Keratinocyte (primary cell): ENCODE measurements at regions not wholly inside any gene's neighbourhood (a gene's known extent, or its start where the extent isn't known, plus 50 kb on each side); places are given as distances from the start of the nearest gene placed in this dataset.

Experiments used
- DNase-seq: peaks from one replicate; pipeline ENCODE4 v3.0.0-alpha.2; 2011; ENCODE audit warnings: low read depth, missing footprints, low spot score
- FAIRE-seq: peaks from 2 replicates; lab custom pipeline; 2011; peaks lifted over from hg19 to GRCh38; lab: Jason Lieb, UNC
- H2AFZ ChIP-seq: 2 replicates; pipeline ENCODE4 v1.6.0; 2012; ENCODE audit warnings: low read length, control low read depth, inconsistent platforms; ENCODE audit not compliant: control insufficient read depth
- H3K27ac ChIP-seq: 2 replicates; pipeline ENCODE4 v1.5.1; 2011; ENCODE audit warnings: low read length; ENCODE audit not compliant: control insufficient read depth, insufficient read depth
- H3K27me3 ChIP-seq: 3 replicates; pipeline ENCODE4 v1.6.0; 2011; ENCODE audit warnings: low read length; ENCODE audit not compliant: control insufficient read depth, insufficient read depth; ENCODE audit errors: extremely low read depth
- H3K36me3 ChIP-seq, 2 experiments: 2 replicates in 1 of 2; 3 replicates in 1 of 2; pipeline ENCODE4 v1.5.1; 2011; ENCODE audit warnings: low read length in 2 of 2, mild to moderate bottlenecking in 1 of 2; ENCODE audit not compliant: control insufficient read depth in 2 of 2, insufficient read depth in 2 of 2; ENCODE audit errors: extremely low read depth in 1 of 2
- H3K4me1 ChIP-seq: 3 replicates; pipeline ENCODE4 v1.5.1; 2011; ENCODE audit warnings: low read length; ENCODE audit not compliant: control insufficient read depth, insufficient read depth; ENCODE audit errors: extremely low read depth
- H3K4me2 ChIP-seq: 3 replicates; pipeline ENCODE4 v1.6.0; 2011; ENCODE audit warnings: low read depth, low read length; ENCODE audit not compliant: control insufficient read depth, insufficient read depth; ENCODE audit errors: extremely low read depth
- H3K4me3 ChIP-seq, 3 experiments: fragments of 200-600 bp in 1 of 3; sonication (generic) in 1 of 3; 2 replicates in 2 of 3; 3 replicates in 1 of 3; pipeline ENCODE4 v1.5.1; 2011 to 2016; ENCODE audit warnings: low read length in 3 of 3, mild to moderate bottlenecking in 3 of 3, control low read depth in 2 of 3, inconsistent platforms in 1 of 3, low read depth in 1 of 3, mixed read lengths in 1 of 3, mixed run types in 1 of 3, moderate library complexity in 1 of 3; ENCODE audit not compliant: control insufficient read depth in 2 of 3, insufficient read depth in 2 of 3; ENCODE audit errors: extremely low read depth in 1 of 3
- H3K79me2 ChIP-seq: 2 replicates; pipeline ENCODE4 v1.6.0; 2012; ENCODE audit warnings: low read length; ENCODE audit not compliant: control insufficient read depth, insufficient read depth
- H3K9ac ChIP-seq: 3 replicates; pipeline ENCODE4 v1.6.0; 2011; ENCODE audit warnings: low read length; ENCODE audit not compliant: control insufficient read depth, insufficient read depth; ENCODE audit errors: extremely low read depth
- H3K9me1 ChIP-seq: 3 replicates; pipeline ENCODE4 v1.6.0; 2011; ENCODE audit warnings: low read length; ENCODE audit not compliant: control insufficient read depth, insufficient read depth; ENCODE audit errors: extremely low read depth
- H3K9me3 ChIP-seq: 2 replicates; pipeline ENCODE4 v1.5.1; 2012; ENCODE audit warnings: low read depth, low read length; ENCODE audit not compliant: control insufficient read depth
- H4K20me1 ChIP-seq: 3 replicates; pipeline ENCODE4 v1.6.0; 2011; ENCODE audit warnings: low read length; ENCODE audit not compliant: control insufficient read depth, insufficient read depth; ENCODE audit errors: extremely low read depth
- CTCF ChIP-seq, 3 experiments: IDR thresholded peaks in 1 of 3; conservative IDR thresholded peaks in 1 of 3; optimal IDR thresholded peaks in 1 of 3; 2 replicates in 2 of 3; 3 replicates in 1 of 3; pipeline versions ENCODE3 to v1.5.1; 2011; ENCODE audit warnings: low read length in 3 of 3, mild to moderate bottlenecking in 3 of 3, moderate library complexity in 2 of 3, control low read depth in 1 of 3, inconsistent platforms in 1 of 3; ENCODE audit not compliant: insufficient read depth in 2 of 3; ENCODE audit errors: extremely low read depth in 1 of 3
- EZH2 ChIP-seq: IDR thresholded peaks from one replicate; pipeline ENCODE4 v1.6.1; 2012; ENCODE audit warnings: inconsistent platforms, mild to moderate bottlenecking, low read length, moderate library complexity
- dilution Hi-C: fragments of 300-500 bp; cut with MboI; formaldehyde crosslinking; loops from one replicate; pipeline ENCODE4 v1.7.0; 2020; ENCODE audit warnings: low sequenced_read_pairs; ENCODE audit not compliant: extremely low pct_ligation_motif_present

- no peaks in the 10 kb centered on the region for H3K79me2 ChIP-seq
- H3K27me3 ChIP-seq: no peaks in the 10 kb centered on the region
- FAIRE-seq: peak; percentile 46
- H3K4me3 ChIP-seq: no peak overlapping the region
- H3K9me1 ChIP-seq: no peaks in the 10 kb centered on the region
- DNase-seq: no peak
- H4K20me1 ChIP-seq: no peaks in the 10 kb centered on the region
- no peak overlapping the region for H3K9ac ChIP-seq
- H2AFZ ChIP-seq: no peak overlapping the region
- H3K4me1 ChIP-seq: peaks cover 9% of the 10 kb centered on the region
- no peaks in the 10 kb centered on the region for H3K9me3 ChIP-seq
- peak overlapping the region; percentile 24 for H3K4me2 ChIP-seq
- dilution Hi-C loops: no loop called here
- no peaks in the 10 kb centered on the region for H3K36me3 ChIP-seq
- no peak overlapping the region for H3K27ac ChIP-seq
- TF ChIP-seq CTCF (optimal IDR thresholded peaks at IDR 0.05 in 1 of 3, IDR thresholded peaks at IDR 0.05 in 1 of 3, conservative IDR thresholded peaks at IDR 0.05 in 1 of 3; ENCODE audit: extremely low read depth in 1 of 3, insufficient read depth in 2 of 3, low read length in 3 of 3): no peak
- no peak for TF ChIP-seq EZH2
Observed at GRCh38 chr2:37848451-37848850, 76.6 kb upstream of the RMDN2 start.

- Histone ChIP-seq H3K36me3 (no peaks in the 10 kb centered on the region), H3K9ac (no peak overlapping the region), H3K4me2 (no peak overlapping the region), H3K27me3 (no peaks in the 10 kb centered on the region), H3K4me3 (no peak overlapping the region), H3K27ac (no peak overlapping the region), H4K20me1 (no peaks in the 10 kb centered on the region), H3K9me1 (no peaks in the 10 kb centered on the region), H2AFZ (no peak overlapping the region), H3K4me1 (peaks cover 9% of the 10 kb centered on the region), H3K9me3 (no peaks in the 10 kb centered on the region), H3K79me2 (no peaks in the 10 kb centered on the region)
- TF ChIP-seq CTCF (optimal IDR thresholded peaks at IDR 0.05 in 1 of 3, IDR thresholded peaks at IDR 0.05 in 1 of 3, conservative IDR thresholded peaks at IDR 0.05 in 1 of 3; ENCODE audit: extremely low read depth in 1 of 3, insufficient read depth in 2 of 3, low read length in 3 of 3) (no peak), EZH2 (no peak)
- DNase-seq: no peak
- dilution Hi-C loops: loop anchor here (25.0 kb wide), 1 partner anchor 438 kb away; no protein-coding TSS in a partner anchor
- FAIRE-seq: no peak
Observed at GRCh38 chr2:37849911-37850310, 75.2 kb upstream of the RMDN2 start.
